Right ventricle myocardium superior (tissue), 1 donor: ENCODE measurements at regions not wholly inside any gene's neighbourhood (a gene's known extent, or its start where the extent isn't known, plus 50 kb on each side); places are given as distances from the start of the nearest gene placed in this dataset.

Source experiments
- ATAC-seq: fragments of 200-7000 bp; cut with Tn5 transposase; one replicate; pipeline ENCODE4 v1.9.1; 2020; ENCODE audit warnings: mild to moderate bottlenecking; ENCODE audit not compliant: poor library complexity
- DNase-seq: peaks from one replicate; pipeline ENCODE4 v3.0.0-alpha.2; 2020
- intact Hi-C: fragments of 100-400 bp; cut with DNase I; formaldehyde crosslinking; loops from one replicate; pipeline ENCODE4 v1.11.2; 2022
- donor health status: DM: no; HTN: yes; CAD: no; lungs with severe emphysema.

- intact Hi-C loops = no loop called here
- DNase-seq = no peak
- peak; percentile 71 for ATAC-seq
These were observed 129.0 kb upstream of the CARD18 start for GRCh38 chr11:105268404-105269062.

DNA sequence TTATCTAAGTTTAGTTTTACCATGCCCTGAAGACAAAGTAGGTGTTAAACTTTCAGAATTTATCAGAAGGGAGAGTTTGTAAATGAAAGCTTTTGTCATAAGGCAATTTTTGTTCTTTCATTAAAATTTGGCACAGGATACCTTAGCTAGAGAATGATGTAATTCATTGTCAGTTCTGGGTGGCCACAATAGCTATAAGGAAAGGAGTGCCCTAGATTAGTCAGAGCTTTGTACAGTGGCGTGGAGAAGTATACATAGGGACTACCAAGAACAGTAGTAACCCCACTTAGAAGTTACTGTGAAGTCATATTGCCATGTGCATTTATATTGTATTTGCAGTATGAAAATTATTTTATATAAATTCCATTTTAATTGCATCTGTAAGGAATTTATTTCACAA is 126.3 kb upstream of the CARD18 start:
- DNase-seq = no peak
- no peak for ATAC-seq
- intact Hi-C loops = no loop called here

DNA sequence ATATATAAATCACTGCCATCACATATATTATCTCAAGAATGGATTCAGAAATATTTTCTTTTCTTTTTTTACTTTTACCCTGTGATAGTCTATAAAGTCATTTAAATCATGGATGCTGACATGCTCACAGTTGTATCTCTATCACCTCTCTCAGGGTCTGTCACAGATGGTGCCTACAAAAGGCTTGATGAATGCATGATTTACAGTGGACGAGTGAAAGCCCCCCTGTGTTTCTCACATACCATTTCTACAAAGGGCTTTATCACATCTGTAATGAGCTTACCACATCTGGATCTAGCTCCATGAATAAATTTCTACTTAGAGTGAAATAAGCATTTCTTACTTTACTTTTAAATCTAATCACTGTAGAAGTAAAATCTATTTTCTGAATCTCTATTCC is 121.4 kb upstream of the CARD18 start:
- ATAC-seq = no peak
- no peak for DNase-seq
- intact Hi-C loops = no loop called here

- intact Hi-C loops = no loop called here
- DNase-seq (no peak), ATAC-seq (no peak)
These were observed 106.3 kb upstream of the CARD18 start for GRCh38 chr11:105245781-105246315.

GRCh38 chr11:105244160-105244825 is 104.7 kb upstream of the CARD18 start:
- ATAC-seq (peak; percentile 96), DNase-seq (no peak)
- intact Hi-C loops = no loop called here

DNA sequence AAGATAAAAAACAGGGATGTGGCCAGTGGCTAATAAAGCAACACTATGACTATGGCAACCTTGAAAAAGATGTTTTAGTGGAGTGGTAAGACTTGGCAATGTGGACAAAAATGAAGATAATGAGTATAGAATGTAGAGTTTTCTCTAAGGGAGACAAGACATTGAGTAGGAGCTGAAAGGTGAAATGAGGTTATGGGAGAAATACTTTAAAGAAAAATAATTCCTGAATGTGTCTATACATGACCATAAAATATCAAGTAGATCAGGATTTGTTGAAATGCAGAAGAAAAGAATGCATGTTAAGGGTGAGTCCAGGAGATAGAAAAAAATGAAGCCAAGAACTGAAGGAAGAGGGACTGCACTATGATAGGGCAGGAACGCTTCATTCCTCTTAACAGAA is 101.6 kb upstream of the CARD18 start:
- DNase-seq = no peak
- intact Hi-C loops = no loop called here
- ATAC-seq = no peak

DNA sequence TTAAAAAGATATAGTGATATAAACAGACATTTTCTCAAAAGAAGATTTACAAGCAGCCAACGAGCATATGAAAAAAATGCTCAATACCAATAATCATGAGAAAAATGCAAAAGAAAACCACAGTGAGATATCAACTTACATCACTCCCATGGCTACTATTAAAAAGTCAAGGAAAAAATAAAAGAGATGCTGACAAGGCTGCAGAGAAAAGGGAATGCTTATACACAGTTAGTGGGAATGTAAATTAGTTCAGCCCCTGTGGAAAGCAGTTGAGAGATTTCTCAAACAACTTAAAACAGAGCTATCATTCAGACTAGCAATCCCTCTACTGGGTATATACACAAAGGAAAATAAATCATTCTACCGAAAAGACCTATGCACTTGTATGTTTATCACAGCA is 97.1 kb upstream of the CARD18 start:
- ATAC-seq (no peak), DNase-seq (no peak)
- intact Hi-C loops = no loop called here

DNA sequence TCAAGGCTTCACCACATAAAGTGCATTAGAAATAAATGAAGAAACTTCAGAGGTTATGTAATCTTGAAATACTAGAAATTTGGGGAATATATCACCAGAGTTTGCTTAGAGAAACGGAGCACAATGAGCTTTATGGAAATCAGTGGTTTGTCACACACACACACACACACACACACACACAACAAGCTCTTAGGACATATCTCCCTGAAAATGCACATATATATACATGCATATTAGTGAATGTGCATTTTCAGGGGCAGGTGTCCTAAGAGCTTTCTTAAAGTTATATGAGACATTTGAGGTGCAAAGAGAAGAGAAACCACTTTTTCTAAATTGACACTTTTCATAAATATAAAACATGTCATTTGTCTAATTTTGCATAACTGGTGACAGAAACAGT is 93.7 kb upstream of the CARD18 start:
- intact Hi-C loops = no loop called here
- ATAC-seq (no peak), DNase-seq (no peak)

DNA sequence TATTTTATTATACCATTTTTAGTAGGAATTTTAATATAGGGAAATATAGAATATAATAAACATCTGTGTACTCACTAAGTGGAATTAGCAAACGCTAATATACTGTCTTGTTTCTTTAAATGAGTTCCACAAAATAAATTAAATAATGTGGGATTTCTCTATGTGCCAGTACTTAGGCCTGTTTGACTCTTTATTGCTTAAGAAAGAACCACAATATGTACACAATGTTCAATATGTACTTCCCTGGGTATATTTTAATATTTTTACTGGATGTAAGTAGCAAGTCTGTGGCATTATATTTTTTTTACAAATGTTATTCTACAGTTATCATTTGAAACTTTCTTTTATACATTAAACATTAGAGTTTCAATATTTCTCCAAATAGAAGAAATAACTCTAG is 92.5 kb upstream of the CARD18 start:
- ATAC-seq = no peak
- intact Hi-C loops = no loop called here

GRCh38 chr11:105230586-105230985 is 91.0 kb upstream of the CARD18 start:
- ATAC-seq (no peak), DNase-seq (no peak)
- intact Hi-C loops = no loop called here

More for the DNA sequence above, 92.5 kb upstream of the CARD18 start:
- DNase-seq = no peak

DNA sequence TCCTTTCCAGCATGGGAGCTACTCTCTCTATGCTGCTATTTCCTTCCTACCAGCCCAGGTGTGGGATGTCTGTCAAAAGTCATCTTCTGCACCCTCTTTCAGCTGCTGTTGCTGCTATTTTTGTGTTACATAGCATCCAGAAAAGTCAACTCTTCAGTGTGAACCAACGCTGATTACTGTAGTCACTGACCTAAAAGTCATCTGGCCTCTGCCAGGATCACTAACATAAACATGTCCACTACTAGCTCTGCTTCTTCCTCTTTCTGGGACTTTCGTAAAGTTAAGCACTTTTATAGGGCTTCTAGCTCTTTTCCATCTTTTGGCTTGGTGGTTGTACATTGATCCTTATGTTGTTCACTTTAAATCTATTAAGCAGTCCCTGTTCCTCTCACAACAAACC is 90.2 kb upstream of the CARD18 start:
- no peak for ATAC-seq
- intact Hi-C loops = no loop called here
- no peak for DNase-seq

GRCh38 chr11:105229257-105229656 is 89.7 kb upstream of the CARD18 start:
- DNase-seq (no peak), ATAC-seq (no peak)
- intact Hi-C loops = no loop called here

DNA sequence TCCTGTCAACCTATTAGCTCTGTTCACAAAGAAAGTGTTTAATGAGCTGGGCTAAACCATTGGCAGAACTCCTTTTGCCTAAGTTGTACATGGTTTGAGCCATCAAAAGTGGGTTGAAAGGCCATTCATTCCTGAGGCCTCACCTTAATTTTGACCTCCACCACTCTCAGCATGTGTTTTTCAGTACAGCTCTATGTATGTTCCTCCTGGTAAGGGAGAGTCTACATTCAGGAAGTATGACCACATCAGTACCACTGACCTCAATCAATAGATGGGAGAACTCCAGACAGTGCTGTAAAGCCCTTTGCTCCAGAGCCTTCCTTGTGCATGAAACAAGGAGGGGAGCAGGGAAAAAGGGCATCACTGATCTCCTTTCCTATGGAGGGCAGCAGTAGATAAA is 87.8 kb upstream of the CARD18 start:
- ATAC-seq = no peak
- intact Hi-C loops = no loop called here
- no peak for DNase-seq

DNA sequence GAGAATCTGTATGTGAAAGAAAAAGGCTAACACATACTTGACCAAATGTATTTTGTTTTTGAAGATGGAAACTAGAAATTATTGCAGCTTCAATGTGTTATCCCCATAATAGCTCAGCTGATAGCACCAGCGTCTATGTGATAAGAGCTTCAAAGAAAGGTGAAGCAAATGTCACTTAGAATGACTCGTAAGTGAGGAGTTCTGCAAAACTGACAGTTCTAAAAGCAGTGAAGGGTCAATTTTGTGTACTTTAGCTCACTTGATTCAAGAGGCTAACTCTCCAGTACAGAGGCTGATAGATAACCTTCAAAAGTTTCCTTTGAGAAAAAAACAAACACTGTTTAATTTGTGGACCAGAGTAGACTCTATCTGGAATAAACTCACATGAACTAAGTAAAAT is 87.2 kb upstream of the CARD18 start:
- ATAC-seq (peak; percentile 25), DNase-seq (no peak)
- intact Hi-C loops = no loop called here

DNA sequence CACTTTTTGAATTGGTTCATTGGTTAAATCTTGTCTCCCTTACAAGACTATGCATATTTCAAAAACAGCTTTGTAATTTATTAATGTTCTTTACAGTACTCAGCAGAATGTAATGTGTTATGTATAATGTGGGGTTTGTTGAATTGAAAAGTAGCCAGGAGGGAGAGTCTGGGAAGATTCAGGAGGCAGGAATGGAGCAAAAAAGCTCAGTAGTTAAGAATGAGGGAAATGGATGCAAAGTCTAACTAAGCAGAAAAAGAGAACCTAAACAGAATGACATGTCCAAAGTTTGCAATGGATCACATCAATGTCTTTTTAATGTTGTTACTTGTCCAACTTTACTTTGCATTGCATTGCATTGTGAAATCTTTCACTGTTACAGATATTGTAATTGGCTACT is 86.5 kb upstream of the CARD18 start:
- no peak for DNase-seq
- intact Hi-C loops = no loop called here
- ATAC-seq = no peak

GRCh38 chr11:105224482-105225253 is 85.1 kb upstream of the CARD18 start:
- no peak for DNase-seq
- intact Hi-C loops = no loop called here
- ATAC-seq = peak; percentile 34

DNA sequence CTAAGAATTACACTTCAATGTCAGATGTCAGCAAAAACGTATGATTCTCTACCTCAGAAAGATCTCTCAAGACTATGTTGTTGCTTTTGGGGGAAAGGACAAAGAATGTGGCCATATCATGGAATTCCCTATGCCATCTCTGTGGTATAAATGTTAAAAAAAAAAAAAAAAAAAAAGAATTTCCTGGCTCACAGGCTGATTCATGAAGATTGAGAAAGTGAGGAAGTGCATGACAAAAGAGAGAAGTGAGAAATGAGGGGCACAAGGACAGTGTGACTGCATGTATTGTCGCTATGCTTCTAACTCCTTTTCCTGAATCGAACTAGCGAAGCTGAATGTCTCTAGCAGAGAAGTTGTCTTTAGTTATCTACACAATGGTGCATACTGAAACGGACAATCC is 80.6 kb upstream of the CARD18 start:
- ATAC-seq (peak; percentile 48), DNase-seq (no peak)
- intact Hi-C loops = no loop called here

GRCh38 chr11:105219670-105220069 is 80.1 kb upstream of the CARD18 start:
- ATAC-seq = no peak
- intact Hi-C loops = no loop called here
- peak; percentile 29 for DNase-seq

DNA sequence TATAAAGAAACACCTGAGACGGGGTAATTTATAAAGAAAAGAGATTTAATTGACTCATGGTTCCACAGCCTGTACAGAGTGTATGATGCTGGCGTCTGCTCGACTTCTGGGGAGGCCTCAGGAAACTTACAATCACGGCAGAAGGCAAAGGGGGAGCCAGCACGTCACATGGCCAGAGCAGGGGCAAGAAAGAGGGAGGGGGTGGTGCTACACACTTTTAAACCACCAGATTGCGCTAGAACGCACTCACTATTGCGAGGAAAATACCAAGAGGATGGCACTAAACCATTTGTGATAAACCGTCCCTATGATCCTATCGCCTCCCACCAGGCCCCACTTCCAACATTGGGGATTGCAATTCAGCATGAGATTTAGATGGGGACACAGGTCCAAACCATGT is 79.7 kb upstream of the CARD18 start:
- ATAC-seq = no peak
- intact Hi-C loops = no loop called here

GRCh38 chr11:105215528-105215927 is 76.0 kb upstream of the CARD18 start:
- DNase-seq (no peak), ATAC-seq (no peak)
- intact Hi-C loops = no loop called here

More for the DNA sequence above, 79.7 kb upstream of the CARD18 start:
- no peak for DNase-seq
